ENCODE measurements at regions not wholly inside any gene's neighbourhood (a gene's known extent, or its start where the extent isn't known, plus 50 kb on each side); places are given as distances from the start of the nearest gene placed in this dataset.
"Not testable (repeated sequence)": the region's sequence is repeated elsewhere in the genome, so short reads cannot be mapped to it uniquely, and the experiment has no call there.

- H3K36me3 Mint-ChIP-seq (ENCODE audit: insufficient read depth), result no peaks in the 10 kb centered on the region
- DNase-seq (ENCODE audit: low spot score, unreplicated experiment), result no peak
- H3K9me3 Mint-ChIP-seq (ENCODE audit: low read depth), result no peaks in the 10 kb centered on the region
- no peak overlapping the region for H3K27ac Mint-ChIP-seq
- no peaks in the 10 kb centered on the region for H3K27me3 Mint-ChIP-seq
- H3K4me1 Mint-ChIP-seq (ENCODE audit: low read depth), result no peaks in the 10 kb centered on the region
- TF ChIP-seq CTCF (IDR thresholded peaks at IDR 0.05; ENCODE audit: unreplicated experiment), result no peak
- H3K4me3 Mint-ChIP-seq (ENCODE audit: low read depth), result no peak overlapping the region
Observed at GRCh38 chr13:108084840-108085239, 130.5 kb downstream of the LIG4 start.

GRCh38 chr13:108083056-108083455 is 132.3 kb downstream of the LIG4 start:
- no peaks in the 10 kb centered on the region for H3K4me1 Mint-ChIP-seq (ENCODE audit: low read depth)
- H3K9me3 Mint-ChIP-seq (ENCODE audit: low read depth), result peaks cover 3% of the 10 kb centered on the region
- H3K4me3 Mint-ChIP-seq (ENCODE audit: low read depth), result no peak overlapping the region
- no peaks in the 10 kb centered on the region for H3K36me3 Mint-ChIP-seq (ENCODE audit: insufficient read depth)
- H3K27me3 Mint-ChIP-seq, result no peaks in the 10 kb centered on the region
- TF ChIP-seq CTCF (IDR thresholded peaks at IDR 0.05; ENCODE audit: unreplicated experiment), result no peak
- no peak overlapping the region for H3K27ac Mint-ChIP-seq
- DNase-seq (ENCODE audit: low spot score, unreplicated experiment), result no peak

GRCh38 chr13:108082481-108082880 is 132.9 kb downstream of the LIG4 start:
- no peaks in the 10 kb centered on the region for H3K4me1 Mint-ChIP-seq (ENCODE audit: low read depth)
- no peak for TF ChIP-seq CTCF (IDR thresholded peaks at IDR 0.05; ENCODE audit: unreplicated experiment)
- no peak for DNase-seq (ENCODE audit: low spot score, unreplicated experiment)
- no peaks in the 10 kb centered on the region for H3K27me3 Mint-ChIP-seq
- no peaks in the 10 kb centered on the region for H3K36me3 Mint-ChIP-seq (ENCODE audit: insufficient read depth)
- no peak overlapping the region for H3K4me3 Mint-ChIP-seq (ENCODE audit: low read depth)
- H3K27ac Mint-ChIP-seq, result no peak overlapping the region
- peaks cover 3% of the 10 kb centered on the region for H3K9me3 Mint-ChIP-seq (ENCODE audit: low read depth)

GRCh38 chr13:108077284-108077683 is 138.1 kb downstream of the LIG4 start:
- no peaks in the 10 kb centered on the region for H3K36me3 Mint-ChIP-seq (ENCODE audit: insufficient read depth)
- TF ChIP-seq CTCF (IDR thresholded peaks at IDR 0.05; ENCODE audit: unreplicated experiment), result no peak
- DNase-seq (ENCODE audit: low spot score, unreplicated experiment), result no peak
- H3K4me3 Mint-ChIP-seq (ENCODE audit: low read depth), result no peak overlapping the region
- no peaks in the 10 kb centered on the region for H3K4me1 Mint-ChIP-seq (ENCODE audit: low read depth)
- H3K9me3 Mint-ChIP-seq (ENCODE audit: low read depth), result peaks cover 19% of the 10 kb centered on the region
- no peaks in the 10 kb centered on the region for H3K27me3 Mint-ChIP-seq
- H3K27ac Mint-ChIP-seq, result no peak overlapping the region

GRCh38 chr13:108074429-108074828 is 140.9 kb downstream of the LIG4 start:
- H3K4me3 Mint-ChIP-seq (ENCODE audit: low read depth); H3K36me3 Mint-ChIP-seq (ENCODE audit: insufficient read depth); H3K4me1 Mint-ChIP-seq (ENCODE audit: low read depth); H3K27me3 Mint-ChIP-seq; H3K27ac Mint-ChIP-seq; DNase-seq (ENCODE audit: low spot score, unreplicated experiment): not testable (repeated sequence)
- H3K9me3 Mint-ChIP-seq (ENCODE audit: low read depth), result peaks cover 25% of the 10 kb centered on the region
- peak; percentile 33 for TF ChIP-seq CTCF (IDR thresholded peaks at IDR 0.05; ENCODE audit: unreplicated experiment)

Measured in progenitor cell of endocrine pancreas (in vitro differentiated cells).